K562 (cell line): ENCODE measurements at regions not wholly inside any gene's neighbourhood (a gene's known extent, or its start where the extent isn't known, plus 50 kb on each side); places are given as distances from the start of the nearest gene placed in this dataset.

Experiments
- ILF3 ChIP-seq: fragments of 450-650 bp; IDR thresholded peaks from 2 replicates; pipeline ENCODE4 v1.6.1; 2018; ENCODE audit warnings: antibody characterized with exemption, mild to moderate bottlenecking, moderate library complexity, borderline replicate concordance
- NCOR1 ChIP-seq: fragments of 450-650 bp; IDR thresholded peaks from 2 replicates; pipeline ENCODE4 v1.6.1; 2016; ENCODE audit warnings: mild to moderate bottlenecking, moderate library complexity
- PHF20 ChIP-seq: fragments of 450-650 bp; IDR thresholded peaks from 2 replicates; pipeline ENCODE4 v1.6.1; 2018; ENCODE audit not compliant: partially characterized antibody
- ZNF184 ChIP-seq: sonication (generic); formaldehyde crosslinking; IDR thresholded peaks from 2 replicates; pipeline ENCODE4 v1.5.0; 2020; ENCODE audit warnings: missing genetic modification reagents
- ZNF253 ChIP-seq: fragments of 250-450 bp; sonication (Bioruptor Pico); conservative IDR thresholded peaks from 2 replicates; pipeline ENCODE4 v1.6.1; 2021; ENCODE audit warnings: mild to moderate bottlenecking
- TF ChIP-seq, protein P1 (sequence below): fragments of 250-450 bp; sonication (Bioruptor Pico); IDR thresholded peaks from 2 replicates; pipeline ENCODE4 v1.4.0; 2020; ENCODE audit warnings: mild to moderate bottlenecking
- TF ChIP-seq, protein P2 (sequence below): sonication (generic); formaldehyde crosslinking; IDR thresholded peaks from 2 replicates; pipeline ENCODE4 v1.5.0; 2020; ENCODE audit warnings: missing genetic modification reagents
- TF ChIP-seq, protein P3 (sequence below), 2 experiments: fragments of 450-650 bp; conservative IDR thresholded peaks; 2 replicates each; pipeline ENCODE4 v1.6.1; 2017; ENCODE audit warnings: mild to moderate bottlenecking in 2 of 2, moderate library complexity in 2 of 2
- TF ChIP-seq, protein P4 (sequence below), 2 experiments: IDR thresholded peaks in 1 of 2; conservative IDR thresholded peaks in 1 of 2; 2 replicates each; pipeline ENCODE4 v1.6.1; 2016; ENCODE audit warnings: low read depth in 2 of 2, mild to moderate bottlenecking in 1 of 2, missing compliant biosample characterization in 1 of 2, missing genetic modification characterization in 1 of 2, moderate library complexity in 1 of 2
- TF ChIP-seq, protein P5 (sequence below): conservative IDR thresholded peaks from 2 replicates; pipeline ENCODE4 v1.6.1; 2011; ENCODE audit warnings: low read depth, mild to moderate bottlenecking, low read length; ENCODE audit not compliant: control insufficient read depth

DNA sequence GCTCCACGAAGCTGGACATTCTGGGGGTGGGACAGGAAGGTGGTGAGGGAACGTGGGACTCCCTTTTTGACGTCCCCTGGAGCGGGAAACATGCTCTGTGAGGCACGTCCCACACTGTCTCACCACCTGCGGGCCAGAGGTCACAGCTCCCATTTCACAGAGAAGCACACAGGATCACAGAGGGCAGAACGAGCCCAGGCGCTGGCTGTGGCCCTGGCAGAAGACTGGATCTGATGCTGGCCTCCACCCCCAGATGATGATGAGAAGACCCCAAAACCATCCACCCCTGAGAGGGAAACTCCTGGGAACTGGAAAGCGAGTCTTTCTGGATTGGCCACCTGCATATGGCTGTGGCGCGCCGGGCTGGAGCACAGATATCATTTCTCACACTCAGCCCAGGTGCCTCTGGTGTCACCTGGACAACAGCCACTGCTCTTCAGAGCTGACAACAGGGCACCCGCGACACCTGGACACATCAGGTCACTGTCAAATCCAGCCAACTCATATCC, 216.2 kb downstream of the TUBA3C start (continued):
- TF ChIP-seq, protein P1, sequence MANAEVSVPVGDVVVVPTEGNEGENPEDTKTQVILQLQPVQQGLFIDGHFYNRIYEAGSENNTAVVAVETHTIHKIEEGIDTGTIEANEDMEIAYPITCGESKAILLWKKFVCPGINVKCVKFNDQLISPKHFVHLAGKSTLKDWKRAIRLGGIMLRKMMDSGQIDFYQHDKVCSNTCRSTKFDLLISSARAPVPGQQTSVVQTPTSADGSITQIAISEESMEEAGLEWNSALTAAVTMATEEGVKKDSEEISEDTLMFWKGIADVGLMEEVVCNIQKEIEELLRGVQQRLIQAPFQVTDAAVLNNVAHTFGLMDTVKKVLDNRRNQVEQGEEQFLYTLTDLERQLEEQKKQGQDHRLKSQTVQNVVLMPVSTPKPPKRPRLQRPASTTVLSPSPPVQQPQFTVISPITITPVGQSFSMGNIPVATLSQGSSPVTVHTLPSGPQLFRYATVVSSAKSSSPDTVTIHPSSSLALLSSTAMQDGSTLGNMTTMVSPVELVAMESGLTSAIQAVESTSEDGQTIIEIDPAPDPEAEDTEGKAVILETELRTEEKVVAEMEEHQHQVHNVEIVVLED (CRISPR knock-in tag) = no peak
- TF ChIP-seq, protein P2, sequence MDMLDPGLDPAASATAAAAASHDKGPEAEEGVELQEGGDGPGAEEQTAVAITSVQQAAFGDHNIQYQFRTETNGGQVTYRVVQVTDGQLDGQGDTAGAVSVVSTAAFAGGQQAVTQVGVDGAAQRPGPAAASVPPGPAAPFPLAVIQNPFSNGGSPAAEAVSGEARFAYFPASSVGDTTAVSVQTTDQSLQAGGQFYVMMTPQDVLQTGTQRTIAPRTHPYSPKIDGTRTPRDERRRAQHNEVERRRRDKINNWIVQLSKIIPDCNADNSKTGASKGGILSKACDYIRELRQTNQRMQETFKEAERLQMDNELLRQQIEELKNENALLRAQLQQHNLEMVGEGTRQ (CRISPR knock-in tag) = no peak
- TF ChIP-seq ILF3 = no peak
- TF ChIP-seq, protein P3, sequence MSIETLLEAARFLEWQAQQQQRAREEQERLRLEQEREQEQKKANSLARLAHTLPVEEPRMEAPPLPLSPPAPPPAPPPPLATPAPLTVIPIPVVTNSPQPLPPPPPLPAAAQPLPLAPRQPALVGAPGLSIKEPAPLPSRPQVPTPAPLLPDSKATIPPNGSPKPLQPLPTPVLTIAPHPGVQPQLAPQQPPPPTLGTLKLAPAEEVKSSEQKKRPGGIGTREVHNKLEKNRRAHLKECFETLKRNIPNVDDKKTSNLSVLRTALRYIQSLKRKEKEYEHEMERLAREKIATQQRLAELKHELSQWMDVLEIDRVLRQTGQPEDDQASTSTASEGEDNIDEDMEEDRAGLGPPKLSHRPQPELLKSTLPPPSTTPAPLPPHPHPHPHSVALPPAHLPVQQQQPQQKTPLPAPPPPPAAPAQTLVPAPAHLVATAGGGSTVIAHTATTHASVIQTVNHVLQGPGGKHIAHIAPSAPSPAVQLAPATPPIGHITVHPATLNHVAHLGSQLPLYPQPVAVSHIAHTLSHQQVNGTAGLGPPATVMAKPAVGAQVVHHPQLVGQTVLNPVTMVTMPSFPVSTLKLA (conservative IDR thresholded peaks at IDR 0.05) = no peak
- TF ChIP-seq PHF20 = no peak
- no peak for TF ChIP-seq ZNF184 (CRISPR knock-in tag)
- TF ChIP-seq, protein P4, sequence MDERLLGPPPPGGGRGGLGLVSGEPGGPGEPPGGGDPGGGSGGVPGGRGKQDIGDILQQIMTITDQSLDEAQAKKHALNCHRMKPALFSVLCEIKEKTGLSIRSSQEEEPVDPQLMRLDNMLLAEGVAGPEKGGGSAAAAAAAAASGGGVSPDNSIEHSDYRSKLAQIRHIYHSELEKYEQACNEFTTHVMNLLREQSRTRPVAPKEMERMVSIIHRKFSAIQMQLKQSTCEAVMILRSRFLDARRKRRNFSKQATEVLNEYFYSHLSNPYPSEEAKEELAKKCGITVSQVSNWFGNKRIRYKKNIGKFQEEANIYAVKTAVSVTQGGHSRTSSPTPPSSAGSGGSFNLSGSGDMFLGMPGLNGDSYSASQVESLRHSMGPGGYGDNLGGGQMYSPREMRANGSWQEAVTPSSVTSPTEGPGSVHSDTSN (CRISPR knock-in tag; IDR thresholded peaks at IDR 0.05; ENCODE audit: low read depth) = no peak
- TF ChIP-seq, protein P4 (tag; conservative IDR thresholded peaks at IDR 0.05; ENCODE audit: low read depth) = no peak
- no peak for TF ChIP-seq ZNF253
- TF ChIP-seq, protein P5, sequence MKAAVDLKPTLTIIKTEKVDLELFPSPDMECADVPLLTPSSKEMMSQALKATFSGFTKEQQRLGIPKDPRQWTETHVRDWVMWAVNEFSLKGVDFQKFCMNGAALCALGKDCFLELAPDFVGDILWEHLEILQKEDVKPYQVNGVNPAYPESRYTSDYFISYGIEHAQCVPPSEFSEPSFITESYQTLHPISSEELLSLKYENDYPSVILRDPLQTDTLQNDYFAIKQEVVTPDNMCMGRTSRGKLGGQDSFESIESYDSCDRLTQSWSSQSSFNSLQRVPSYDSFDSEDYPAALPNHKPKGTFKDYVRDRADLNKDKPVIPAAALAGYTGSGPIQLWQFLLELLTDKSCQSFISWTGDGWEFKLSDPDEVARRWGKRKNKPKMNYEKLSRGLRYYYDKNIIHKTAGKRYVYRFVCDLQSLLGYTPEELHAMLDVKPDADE = no peak
- TF ChIP-seq NCOR1 = no peak
